NCI-H1092 (cell line): ENCODE measurements at regions not wholly inside any gene's neighbourhood (a gene's known extent, or its start where the extent isn't known, plus 50 kb on each side); places are given as distances from the start of the nearest gene placed in this dataset.

Experiments
- DNase-seq: peaks from one replicate; lab custom pipeline; 2025; lab: John Stamatoyannopoulos, UW

DNA sequence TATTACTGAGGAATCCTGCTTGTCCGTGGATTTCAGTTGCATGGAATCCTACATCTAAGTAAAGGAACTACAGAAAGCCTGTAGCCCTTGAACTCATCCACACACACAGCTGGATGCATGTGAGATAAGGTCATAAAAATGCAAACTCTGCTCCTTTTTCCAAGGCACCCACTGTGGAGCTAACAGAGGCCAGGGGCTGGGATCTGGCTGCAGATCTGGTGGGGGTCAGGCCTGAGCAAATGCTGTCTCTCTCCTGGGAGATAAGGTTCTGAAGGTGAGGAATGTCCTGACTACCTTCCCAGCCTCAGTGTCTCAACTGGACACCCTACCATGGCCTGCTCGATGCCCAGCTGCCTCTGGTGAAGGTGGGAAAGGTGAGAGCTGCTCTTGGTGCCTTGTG is 321.5 kb downstream of the LRFN2 start:
- DNase-seq = no peak

GRCh38 chr6:40263970-40264369 is 323.2 kb downstream of the LRFN2 start:
- no peak for DNase-seq

GRCh38 chr6:40262363-40262762 is 324.8 kb downstream of the LRFN2 start:
- no peak for DNase-seq

DNA sequence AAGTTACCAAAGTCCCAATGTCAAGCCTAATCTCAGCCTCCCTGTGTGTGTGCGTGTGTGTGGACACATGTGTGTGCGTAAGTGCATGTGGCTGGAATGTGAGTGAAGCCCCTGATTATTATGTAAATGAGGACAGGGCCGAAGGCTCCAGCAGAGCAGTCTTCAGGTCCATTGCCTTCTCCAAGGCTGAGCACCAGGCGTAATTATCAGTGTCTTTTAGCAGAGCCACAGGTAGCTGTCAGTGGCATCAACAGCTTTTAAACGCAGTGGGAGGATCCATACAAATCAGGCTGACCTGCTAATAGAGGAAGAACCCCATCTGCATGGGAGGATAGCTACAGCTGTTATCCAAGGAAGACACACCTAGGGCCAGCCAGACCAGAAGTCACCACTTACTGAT is 324.3 kb upstream of the MOCS1 start:
- DNase-seq = no peak

- DNase-seq = no peak
These were observed 322.6 kb upstream of the MOCS1 start for GRCh38 chr6:40256831-40257230.

GRCh38 chr6:40256224-40256623 is 322.0 kb upstream of the MOCS1 start:
- DNase-seq = no peak

- no peak for DNase-seq
These were observed 319.2 kb upstream of the MOCS1 start for GRCh38 chr6:40253420-40253819.

DNA sequence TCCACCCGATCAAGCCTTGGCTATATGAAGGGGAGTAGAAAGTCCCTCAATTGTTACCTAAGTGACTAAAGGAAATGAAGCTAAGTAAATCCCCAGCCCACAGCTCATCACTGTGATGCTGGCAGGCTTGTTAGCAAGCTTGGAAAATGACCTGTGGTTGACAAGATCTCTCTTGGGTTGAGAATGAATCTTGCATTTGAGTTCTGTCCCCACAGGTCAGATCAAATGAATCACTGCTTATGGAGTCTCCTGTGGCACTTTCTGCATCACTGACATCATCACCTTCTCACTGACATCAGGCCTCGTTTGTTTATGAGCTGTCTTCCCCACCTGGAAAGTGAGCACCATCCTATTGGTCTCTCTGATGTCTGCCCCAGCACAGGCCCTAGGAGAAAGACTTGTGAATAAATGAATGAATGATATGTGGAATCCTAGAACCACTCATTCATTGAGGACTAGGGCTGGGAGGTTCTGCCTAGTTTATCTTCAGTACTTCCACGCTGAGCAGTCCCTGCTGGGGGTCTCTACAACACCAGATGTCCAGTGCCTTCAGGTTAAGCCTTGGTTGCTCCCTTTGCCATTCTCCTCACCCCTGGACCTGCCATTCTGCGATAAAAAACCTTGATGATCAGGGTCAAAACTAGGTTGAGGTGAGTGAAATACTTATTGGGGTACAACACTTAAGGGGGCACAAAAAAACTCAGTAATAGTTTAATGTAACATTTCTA is 318.4 kb upstream of the MOCS1 start:
- no peak for DNase-seq

DNA sequence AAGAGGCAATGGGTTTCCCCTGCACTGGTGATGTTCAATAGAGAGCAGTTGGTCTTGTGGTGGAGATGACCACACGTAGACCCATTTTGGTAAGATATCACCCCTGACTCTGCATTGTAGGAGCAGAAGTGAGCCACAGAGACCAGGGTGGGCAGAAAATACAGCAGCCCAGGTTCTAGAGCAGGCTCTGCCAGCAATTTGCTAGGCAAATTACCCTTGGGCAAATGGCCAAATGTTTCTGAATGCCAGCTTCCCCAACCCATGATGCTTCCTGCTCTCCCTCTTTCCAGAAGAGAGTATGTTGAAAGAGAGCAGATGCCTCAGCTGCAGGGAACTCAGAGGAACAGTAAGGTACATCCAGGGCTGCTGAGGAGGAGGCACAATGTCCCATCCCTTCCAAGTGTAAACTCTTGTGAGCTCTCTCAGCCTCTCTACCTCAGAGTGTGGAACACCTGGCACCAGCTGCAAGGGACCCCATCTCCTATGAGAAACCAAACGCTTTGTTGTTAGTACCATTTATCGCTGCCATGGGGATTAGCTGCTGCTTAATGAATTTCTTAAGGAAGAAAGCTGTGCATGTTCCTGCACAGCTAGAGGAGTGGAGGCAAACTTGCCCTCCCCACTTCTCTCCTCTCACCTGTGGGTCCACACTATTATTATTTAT is 317.5 kb upstream of the MOCS1 start:
- DNase-seq = peak; percentile 70

- no peak for DNase-seq
These were observed 315.7 kb upstream of the MOCS1 start for GRCh38 chr6:40249935-40250334.

DNA sequence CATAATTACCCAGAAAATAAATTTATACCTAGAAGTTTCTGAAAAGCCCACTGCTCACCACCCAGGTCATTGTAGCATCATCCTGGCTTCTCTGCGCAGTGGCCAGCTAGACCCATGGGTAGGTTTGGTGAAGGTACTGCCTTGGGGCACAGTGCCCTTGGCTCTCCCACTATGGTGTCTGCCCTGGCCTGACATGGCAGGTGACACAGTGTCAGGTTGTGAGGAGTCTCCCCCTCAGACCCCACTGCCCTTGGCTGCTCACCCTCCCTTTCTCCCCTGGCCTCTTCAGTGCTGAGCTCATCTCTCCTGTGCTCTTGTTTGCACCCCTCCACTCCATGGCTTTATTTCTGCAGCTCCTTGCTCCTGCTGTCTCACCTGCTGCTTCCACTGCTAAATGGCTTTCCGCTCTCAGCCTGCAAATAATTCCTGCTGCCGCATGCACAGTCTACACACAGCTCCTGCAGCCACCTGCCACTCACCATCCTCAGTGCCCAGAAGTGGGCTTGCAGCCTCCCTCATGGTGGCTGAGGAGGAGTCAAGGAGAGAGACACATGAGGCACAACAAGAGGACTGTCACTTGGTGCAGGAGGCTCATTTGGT is 313.4 kb upstream of the MOCS1 start:
- DNase-seq = no peak

DNA sequence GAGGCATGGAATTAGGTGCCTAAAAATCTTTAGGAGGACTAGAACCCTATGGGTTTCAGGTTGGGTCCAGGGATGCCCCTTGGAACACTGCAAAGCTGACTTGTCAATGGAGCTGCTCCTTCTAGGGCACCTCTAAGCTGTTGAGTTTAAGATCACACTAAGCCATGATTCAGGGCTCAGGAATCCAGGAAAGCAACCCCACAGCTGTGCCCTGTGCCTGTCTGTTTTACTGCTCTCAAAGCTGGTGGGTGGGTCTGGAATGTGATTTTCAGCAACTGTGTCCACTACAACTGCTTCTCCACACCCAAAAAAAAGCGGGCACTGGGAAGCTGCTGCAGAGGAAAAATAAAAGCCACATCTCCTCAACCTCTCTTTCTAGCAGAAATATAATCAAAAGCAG is 310.4 kb upstream of the MOCS1 start:
- no peak for DNase-seq

DNA sequence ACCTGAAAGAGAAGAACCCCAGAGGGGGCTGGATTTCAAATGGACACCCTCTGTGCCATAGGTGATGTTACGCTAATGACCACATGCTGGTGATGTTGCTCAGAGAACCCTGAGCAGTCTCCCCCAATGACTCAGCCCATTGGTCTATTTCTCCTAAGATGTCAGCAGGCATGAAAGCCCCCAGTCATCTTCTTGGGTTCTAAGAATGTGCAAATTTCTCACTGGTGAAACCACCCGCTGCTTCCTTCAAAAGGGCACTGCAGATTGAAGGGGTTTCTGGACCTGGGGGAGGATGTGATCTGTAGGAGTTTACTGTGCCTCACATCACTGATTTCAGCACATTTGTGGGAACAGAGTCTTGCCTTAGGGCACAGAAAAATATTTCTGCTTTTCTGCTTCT is 298.4 kb upstream of the MOCS1 start:
- no peak for DNase-seq

DNA sequence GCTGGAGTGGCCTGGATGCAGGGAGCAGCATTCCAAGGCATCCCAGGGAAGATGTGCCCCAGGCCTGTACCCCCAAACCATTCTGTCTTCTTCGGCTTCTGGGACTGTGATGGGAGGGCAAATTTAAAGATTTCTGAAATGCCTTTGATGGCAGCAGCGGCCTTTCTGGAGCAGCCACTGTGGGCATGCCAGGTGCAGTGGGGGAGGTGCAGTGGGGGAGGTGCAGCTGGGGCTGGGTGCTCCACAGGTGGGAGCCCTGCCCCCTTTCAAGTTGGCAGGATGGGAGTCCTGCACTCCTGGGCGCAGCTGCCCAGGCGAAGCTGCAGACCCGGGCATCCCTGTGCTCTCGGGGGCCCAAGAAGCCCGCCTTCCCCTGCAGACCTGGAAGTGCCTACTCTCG is 293.5 kb upstream of the MOCS1 start:
- DNase-seq = no peak

DNA sequence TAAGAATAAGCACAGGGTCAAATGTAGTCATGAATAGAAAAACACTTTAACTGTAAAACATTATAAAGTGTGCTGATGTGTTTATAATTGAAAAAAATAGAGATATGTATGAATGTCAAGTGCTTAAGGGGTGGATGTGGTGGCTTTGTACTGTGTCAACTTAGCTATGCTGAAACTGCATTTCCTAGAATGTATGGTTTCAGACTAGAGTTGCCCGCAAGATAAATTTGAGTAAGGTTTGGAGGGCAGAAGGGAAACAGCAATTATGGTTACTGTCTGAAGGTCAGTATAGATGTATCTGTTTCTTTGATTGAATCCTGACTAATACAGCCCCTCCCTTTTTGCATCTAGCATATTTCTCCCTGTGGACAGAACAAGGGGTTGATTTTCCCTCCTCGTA is 288.1 kb upstream of the MOCS1 start:
- DNase-seq = no peak

DNA sequence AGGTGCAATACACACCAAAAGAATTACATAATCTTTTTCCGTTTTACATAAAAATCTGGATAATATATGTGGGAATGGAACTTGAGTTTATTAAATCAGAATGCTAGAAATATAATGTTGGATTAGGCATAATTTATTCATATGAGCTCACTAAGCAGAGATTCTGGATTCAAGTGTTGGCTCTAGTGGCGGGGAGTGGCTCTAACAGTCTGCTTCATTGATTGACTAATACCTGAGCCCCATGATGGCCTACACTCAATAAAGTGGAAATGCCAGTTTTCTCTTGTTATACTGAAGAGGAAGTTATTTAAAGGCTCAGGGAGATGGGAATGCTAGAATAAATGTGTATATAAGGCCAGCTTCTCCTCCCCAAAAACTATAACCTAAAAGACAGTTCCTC is 285.5 kb upstream of the MOCS1 start:
- no peak for DNase-seq

DNA sequence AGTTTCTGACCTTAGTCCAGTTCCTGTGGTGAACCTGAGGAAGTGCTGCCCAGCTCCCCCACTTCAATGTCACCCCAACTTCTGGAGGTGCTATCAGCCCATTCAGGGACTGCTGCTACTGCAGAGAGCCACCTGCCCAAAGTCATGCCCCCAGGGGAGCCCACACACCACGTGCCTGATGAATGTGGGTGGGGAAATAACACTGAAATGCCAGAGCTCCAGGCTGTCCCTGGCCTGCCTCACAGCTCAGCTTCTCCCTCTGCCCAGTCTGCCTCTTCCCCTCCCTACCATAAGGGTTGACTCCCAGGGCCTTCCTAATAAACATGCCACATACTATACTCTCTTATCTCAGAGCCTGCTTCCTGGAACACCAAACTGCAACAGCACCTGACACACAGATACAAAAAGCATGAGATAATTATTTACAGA is 276.4 kb upstream of the MOCS1 start:
- no peak for DNase-seq

GRCh38 chr6:40205801-40206200 is 271.5 kb upstream of the MOCS1 start:
- DNase-seq = no peak

- no peak for DNase-seq
These were observed 270.7 kb upstream of the MOCS1 start for GRCh38 chr6:40205004-40205403.

GRCh38 chr6:40197371-40197770 is 263.1 kb upstream of the MOCS1 start:
- DNase-seq = no peak

DNA sequence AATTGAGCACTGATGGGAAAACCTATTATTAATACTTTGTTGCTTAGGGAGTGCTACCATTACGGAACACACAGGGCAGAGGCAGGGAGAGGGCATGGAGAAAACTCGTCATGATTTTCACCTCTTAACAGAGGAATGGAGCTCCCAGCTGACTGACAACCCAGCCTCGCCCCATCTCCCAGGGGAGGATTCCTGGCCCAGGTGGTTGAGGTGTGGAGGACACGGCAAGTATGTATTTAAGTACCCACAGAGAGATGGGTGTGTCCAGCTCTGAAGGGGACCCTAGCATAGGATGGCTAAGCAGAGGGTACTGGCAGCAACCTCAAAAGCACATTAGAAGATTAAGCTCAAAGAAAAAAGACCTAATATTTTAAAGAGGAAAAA is 261.9 kb upstream of the MOCS1 start:
- no peak for DNase-seq

GRCh38 chr6:40195428-40196134 is 261.3 kb upstream of the MOCS1 start:
- no peak for DNase-seq
